ENCODE measurements at regions not wholly inside any gene's neighbourhood (a gene's known extent, or its start where the extent isn't known, plus 50 kb on each side); places are given as distances from the start of the nearest gene placed in this dataset.

DNA sequence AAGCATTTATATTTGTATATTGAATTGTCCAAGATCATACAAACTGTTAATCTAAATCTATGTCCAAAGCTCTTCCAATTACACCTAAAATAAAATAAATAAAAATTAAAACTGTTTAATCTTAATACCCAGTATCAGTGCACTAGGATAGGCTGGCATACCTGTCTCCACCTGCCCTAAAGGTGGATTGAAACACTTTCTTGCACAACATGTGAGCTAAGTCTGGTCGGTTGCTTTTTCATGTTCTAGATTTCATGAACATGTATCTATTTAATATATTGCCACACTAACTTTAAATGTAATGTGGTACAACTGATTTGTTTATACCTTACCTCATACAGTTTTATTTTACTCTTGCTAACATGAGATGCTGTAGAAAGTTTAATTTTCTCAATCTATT lies 193.0 kb downstream of the VGLL3 start:
- Histone ChIP-seq H3K4me1 (ENCODE audit: control insufficient read depth, insufficient read depth, low read length) (no peaks in the 10 kb centered on the region), H3K27me3 (ENCODE audit: control insufficient read depth, insufficient read depth, low read length) (no peaks in the 10 kb centered on the region), H3K27ac (ENCODE audit: low read length) (no peak overlapping the region), H3K4me3 (ENCODE audit: low read length) (no peak overlapping the region), H3K36me3 (ENCODE audit: control insufficient read depth, insufficient read depth, low read length) (no peaks in the 10 kb centered on the region), H3K9me3 (ENCODE audit: control insufficient read depth, insufficient read depth, low read length) (no peaks in the 10 kb centered on the region)
- WGBS (ENCODE audit: insufficient coverage, insufficient read length), result no CpG with 5 or more reads among the region's 1 CpG
- no peak for DNase-seq (ENCODE audit: low read depth, low spot score)

DNA sequence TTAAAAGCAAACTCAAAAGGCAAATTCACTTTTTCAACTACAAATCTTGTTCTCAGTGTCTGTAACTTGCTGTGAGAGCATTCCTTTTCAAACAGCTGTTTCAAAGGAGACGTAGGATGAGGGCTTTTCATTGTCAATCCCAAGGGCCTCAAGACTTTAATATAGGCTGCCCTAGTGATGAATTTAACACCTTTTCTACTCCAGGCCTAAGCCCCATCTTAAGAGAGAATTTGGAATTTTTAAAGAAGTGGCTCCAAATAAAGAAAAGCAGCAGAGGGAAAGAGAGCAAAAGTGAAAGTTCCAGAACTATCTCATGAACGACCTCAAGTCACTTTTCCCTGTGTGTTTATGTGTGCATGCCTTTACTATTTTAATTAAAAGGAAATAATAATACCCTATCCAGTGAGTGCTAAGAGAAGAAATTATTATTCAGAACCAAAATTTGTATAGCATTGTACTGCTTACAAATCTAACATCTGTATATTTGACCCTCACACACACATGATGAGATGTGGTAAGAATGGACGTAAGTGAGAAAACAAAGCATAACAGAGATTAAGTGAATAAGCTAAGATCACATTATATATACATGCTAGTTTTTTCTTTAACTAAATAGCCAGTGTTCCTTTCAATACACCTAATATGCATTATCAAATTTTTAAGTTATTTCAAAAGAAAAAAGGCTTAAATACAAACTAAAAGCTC lies 196.4 kb downstream of the VGLL3 start:
- Histone ChIP-seq H3K36me3 (ENCODE audit: control insufficient read depth, insufficient read depth, low read length) (no peaks in the 10 kb centered on the region), H3K4me1 (ENCODE audit: control insufficient read depth, insufficient read depth, low read length) (no peaks in the 10 kb centered on the region), H3K27me3 (ENCODE audit: control insufficient read depth, insufficient read depth, low read length) (no peaks in the 10 kb centered on the region), H3K4me3 (ENCODE audit: low read length) (no peak overlapping the region), H3K9me3 (ENCODE audit: control insufficient read depth, insufficient read depth, low read length) (no peaks in the 10 kb centered on the region), H3K27ac (ENCODE audit: low read length) (no peak overlapping the region)
- no CpG with 5 or more reads among the region's 3 CpGs for WGBS (ENCODE audit: insufficient coverage, insufficient read length)
- DNase-seq (ENCODE audit: low read depth, low spot score), result no peak

DNA sequence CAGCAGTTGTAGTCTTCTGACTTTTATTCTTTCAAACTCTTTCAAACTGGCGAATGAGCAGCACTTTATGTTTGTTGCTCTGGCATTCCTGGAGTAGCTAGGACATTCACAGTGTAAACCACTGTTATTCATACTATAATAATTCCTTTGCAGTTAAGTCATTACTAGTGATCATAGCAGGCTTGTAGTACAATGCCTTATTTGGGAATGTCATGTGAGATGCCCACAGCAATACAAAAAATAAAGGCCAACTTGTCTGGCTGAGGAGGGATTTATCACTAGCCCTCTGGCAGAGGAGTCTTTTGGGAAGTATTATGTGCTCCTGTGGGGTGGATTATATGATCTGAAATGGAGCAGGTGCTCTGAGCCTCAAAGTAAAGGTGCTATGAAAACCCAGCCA lies 197.2 kb downstream of the VGLL3 start:
- no peaks in the 10 kb centered on the region for H3K9me3 ChIP-seq (ENCODE audit: control insufficient read depth, insufficient read depth, low read length)
- H3K36me3 ChIP-seq (ENCODE audit: control insufficient read depth, insufficient read depth, low read length), result no peaks in the 10 kb centered on the region
- DNase-seq (ENCODE audit: low read depth, low spot score), result no peak
- no CpG with 5 or more reads among the region's 1 CpG for WGBS (ENCODE audit: insufficient coverage, insufficient read length)
- H3K27ac ChIP-seq (ENCODE audit: low read length), result no peak overlapping the region
- no peaks in the 10 kb centered on the region for H3K27me3 ChIP-seq (ENCODE audit: control insufficient read depth, insufficient read depth, low read length)
- no peaks in the 10 kb centered on the region for H3K4me1 ChIP-seq (ENCODE audit: control insufficient read depth, insufficient read depth, low read length)
- no peak overlapping the region for H3K4me3 ChIP-seq (ENCODE audit: low read length)

DNA sequence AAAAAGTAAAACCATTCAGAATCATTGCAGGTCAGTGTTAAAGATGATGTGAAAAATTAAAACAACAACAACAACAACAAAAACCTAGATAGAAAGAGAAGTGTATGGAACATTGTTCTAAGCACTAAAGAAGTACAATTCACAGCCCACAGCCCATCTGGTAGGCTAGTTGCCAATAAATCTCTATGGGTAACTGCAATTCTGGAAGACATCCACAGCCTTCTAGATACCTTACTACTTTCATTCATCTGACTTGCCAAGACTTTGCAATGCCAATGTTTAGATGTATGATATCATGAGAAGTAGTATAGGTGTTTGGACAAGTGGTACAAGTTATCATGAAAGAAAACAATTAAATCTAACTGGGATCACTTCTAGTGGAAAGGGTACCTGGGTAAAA lies 198.6 kb downstream of the VGLL3 start:
- no peak for DNase-seq (ENCODE audit: low read depth, low spot score)
- Histone ChIP-seq H3K9me3 (ENCODE audit: control insufficient read depth, insufficient read depth, low read length) (no peaks in the 10 kb centered on the region), H3K36me3 (ENCODE audit: control insufficient read depth, insufficient read depth, low read length) (no peaks in the 10 kb centered on the region), H3K27ac (ENCODE audit: low read length) (no peak overlapping the region), H3K4me3 (ENCODE audit: low read length) (no peak overlapping the region), H3K27me3 (ENCODE audit: control insufficient read depth, insufficient read depth, low read length) (no peaks in the 10 kb centered on the region), H3K4me1 (ENCODE audit: control insufficient read depth, insufficient read depth, low read length) (no peaks in the 10 kb centered on the region)

DNA sequence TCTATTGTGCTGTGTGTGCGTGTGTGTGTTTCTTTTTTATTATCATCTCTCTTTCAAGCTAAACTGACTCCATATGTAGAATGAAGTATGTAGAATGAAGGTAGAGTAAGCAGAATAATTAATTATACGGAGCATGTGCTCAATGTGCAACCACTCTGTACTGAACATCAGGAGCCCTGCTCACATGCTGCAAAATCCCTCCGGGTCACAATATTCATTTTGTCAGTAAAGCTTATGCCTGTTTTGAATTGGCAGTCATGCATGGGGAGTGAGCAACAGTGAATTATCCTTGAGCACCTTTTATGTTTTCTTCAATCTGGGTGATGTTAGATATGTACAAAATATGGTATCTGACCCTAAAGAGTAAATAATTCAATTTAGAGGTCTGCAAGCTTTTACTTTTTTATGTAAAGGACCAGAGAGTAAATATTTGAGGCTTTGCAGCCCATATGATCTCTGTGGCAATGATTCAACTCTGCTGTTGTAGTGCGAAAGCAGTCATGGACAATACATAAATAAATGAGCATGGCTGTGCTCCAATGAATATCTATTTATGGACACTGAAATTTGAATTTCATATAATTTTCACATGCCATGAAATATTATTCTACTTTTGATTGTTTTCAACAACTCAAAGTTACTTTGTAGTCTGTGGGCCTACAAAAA lies 199.9 kb downstream of the VGLL3 start:
- no peaks in the 10 kb centered on the region for H3K36me3 ChIP-seq (ENCODE audit: control insufficient read depth, insufficient read depth, low read length)

DNA sequence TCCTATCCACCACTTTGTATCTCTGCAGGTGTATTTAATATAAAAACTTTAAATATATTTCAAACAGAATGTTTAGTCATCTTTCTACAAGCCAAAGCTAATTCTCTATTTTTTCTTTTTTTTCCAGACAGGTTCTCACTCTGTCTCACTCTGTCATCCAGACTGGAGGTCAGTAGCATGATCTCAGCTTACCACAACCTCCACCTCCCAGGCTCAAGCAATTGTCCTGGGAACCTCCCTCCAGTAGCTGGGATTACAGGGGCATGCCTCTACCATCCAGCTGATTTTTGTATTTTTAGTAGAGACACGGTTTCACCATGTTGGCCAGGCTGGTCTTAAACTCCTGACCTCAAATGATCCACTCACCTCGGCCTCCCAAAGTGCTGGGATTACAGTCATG lies 202.6 kb downstream of the VGLL3 start:
- Histone ChIP-seq H3K4me3 (ENCODE audit: low read length) (no peak overlapping the region), H3K4me1 (ENCODE audit: control insufficient read depth, insufficient read depth, low read length) (no peaks in the 10 kb centered on the region), H3K27ac (ENCODE audit: low read length) (no peak overlapping the region), H3K27me3 (ENCODE audit: control insufficient read depth, insufficient read depth, low read length) (no peaks in the 10 kb centered on the region), H3K9me3 (ENCODE audit: control insufficient read depth, insufficient read depth, low read length) (no peaks in the 10 kb centered on the region), H3K36me3 (ENCODE audit: control insufficient read depth, insufficient read depth, low read length) (no peaks in the 10 kb centered on the region)
- no peak for DNase-seq (ENCODE audit: low read depth, low spot score)
- WGBS (ENCODE audit: insufficient coverage, insufficient read length), result no CpG with 5 or more reads among the region's 2 CpGs

More for the DNA sequence above, 199.9 kb downstream of the VGLL3 start:
- DNase-seq (ENCODE audit: low read depth, low spot score), result no peak
- Histone ChIP-seq H3K9me3 (ENCODE audit: control insufficient read depth, insufficient read depth, low read length) (no peaks in the 10 kb centered on the region), H3K27me3 (ENCODE audit: control insufficient read depth, insufficient read depth, low read length) (no peaks in the 10 kb centered on the region), H3K4me3 (ENCODE audit: low read length) (no peak overlapping the region), H3K4me1 (ENCODE audit: control insufficient read depth, insufficient read depth, low read length) (no peaks in the 10 kb centered on the region), H3K27ac (ENCODE audit: low read length) (no peak overlapping the region)
- no CpG with 5 or more reads among the region's 4 CpGs for WGBS (ENCODE audit: insufficient coverage, insufficient read length)

DNA sequence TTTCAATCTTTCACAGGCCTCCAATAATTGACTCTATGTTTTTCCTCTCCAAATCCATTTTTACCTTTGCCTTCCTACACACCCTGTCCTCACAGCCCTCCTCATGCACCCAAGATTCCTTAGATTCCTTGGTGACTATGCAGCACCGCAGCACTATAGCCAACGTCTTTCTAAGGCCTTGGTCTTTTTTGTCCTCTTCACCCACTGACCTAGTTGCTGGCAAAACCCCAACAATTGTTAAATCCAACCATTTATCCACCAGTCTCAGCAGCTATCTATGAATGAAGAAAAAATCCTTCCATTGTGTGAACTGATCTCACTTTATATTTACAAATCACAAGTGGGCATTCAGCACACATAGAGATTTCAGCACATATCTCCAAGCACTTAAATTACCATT lies 203.9 kb downstream of the VGLL3 start:
- no peaks in the 10 kb centered on the region for H3K36me3 ChIP-seq (ENCODE audit: control insufficient read depth, insufficient read depth, low read length)
- no peak for DNase-seq (ENCODE audit: low read depth, low spot score)
- H3K4me1 ChIP-seq (ENCODE audit: control insufficient read depth, insufficient read depth, low read length), result no peaks in the 10 kb centered on the region
- no peak overlapping the region for H3K4me3 ChIP-seq (ENCODE audit: low read length)
- H3K9me3 ChIP-seq (ENCODE audit: control insufficient read depth, insufficient read depth, low read length), result no peaks in the 10 kb centered on the region
- no CpG with 5 or more reads among the region's 2 CpGs for WGBS (ENCODE audit: insufficient coverage, insufficient read length)
- H3K27me3 ChIP-seq (ENCODE audit: control insufficient read depth, insufficient read depth, low read length), result no peaks in the 10 kb centered on the region
- H3K27ac ChIP-seq (ENCODE audit: low read length), result no peak overlapping the region

DNA sequence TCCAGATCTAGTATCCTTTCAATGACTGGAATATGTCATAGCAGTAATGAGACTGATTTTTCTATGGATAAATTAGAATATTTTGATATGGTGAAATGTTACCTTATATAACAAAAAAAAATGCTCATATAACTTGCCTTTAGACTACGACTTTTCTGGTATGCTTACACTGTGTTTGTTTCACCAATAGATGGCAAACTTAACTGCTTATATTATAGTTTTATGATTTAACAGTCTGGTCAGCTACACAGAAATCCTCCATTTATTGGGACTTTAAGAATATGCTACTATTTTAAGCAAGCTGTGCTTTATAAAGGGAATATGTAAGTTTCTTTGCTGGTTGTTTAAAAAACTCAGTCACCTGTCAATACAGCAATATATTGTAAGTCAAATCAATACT lies 205.6 kb downstream of the VGLL3 start:
- H3K9me3 ChIP-seq (ENCODE audit: control insufficient read depth, insufficient read depth, low read length), result no peaks in the 10 kb centered on the region
- DNase-seq (ENCODE audit: low read depth, low spot score), result no peak
- no peak overlapping the region for H3K4me3 ChIP-seq (ENCODE audit: low read length)
- no CpG with 5 or more reads among the region's 1 CpG for WGBS (ENCODE audit: insufficient coverage, insufficient read length)
- no peaks in the 10 kb centered on the region for H3K27me3 ChIP-seq (ENCODE audit: control insufficient read depth, insufficient read depth, low read length)
- H3K27ac ChIP-seq (ENCODE audit: low read length), result no peak overlapping the region
- H3K36me3 ChIP-seq (ENCODE audit: control insufficient read depth, insufficient read depth, low read length), result no peaks in the 10 kb centered on the region
- H3K4me1 ChIP-seq (ENCODE audit: control insufficient read depth, insufficient read depth, low read length), result no peaks in the 10 kb centered on the region

DNA sequence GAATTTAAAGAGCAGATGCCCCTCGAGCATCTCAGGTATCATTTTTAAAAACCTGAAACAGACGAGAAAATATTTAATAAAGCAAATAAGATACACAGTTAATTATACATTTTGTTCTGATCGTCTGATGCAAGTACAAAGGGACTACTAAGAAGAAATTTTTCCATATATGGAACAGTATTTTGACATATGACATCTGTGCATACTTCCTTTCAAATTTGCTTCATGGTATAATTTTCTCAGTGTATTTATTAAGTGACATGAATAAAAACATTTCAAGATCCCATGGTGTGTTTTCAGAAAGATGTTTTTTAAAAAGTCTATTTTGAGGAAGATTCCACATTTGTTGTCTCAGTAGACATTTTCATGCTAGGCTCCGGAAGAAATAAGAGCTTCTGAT lies 208.1 kb downstream of the VGLL3 start:
- no peaks in the 10 kb centered on the region for H3K4me1 ChIP-seq (ENCODE audit: control insufficient read depth, insufficient read depth, low read length)
- no peak overlapping the region for H3K27ac ChIP-seq (ENCODE audit: low read length)
- H3K36me3 ChIP-seq (ENCODE audit: control insufficient read depth, insufficient read depth, low read length), result no peaks in the 10 kb centered on the region
- no peaks in the 10 kb centered on the region for H3K27me3 ChIP-seq (ENCODE audit: control insufficient read depth, insufficient read depth, low read length)
- no peak overlapping the region for H3K4me3 ChIP-seq (ENCODE audit: low read length)
- H3K9me3 ChIP-seq (ENCODE audit: control insufficient read depth, insufficient read depth, low read length), result no peaks in the 10 kb centered on the region
- no peak for DNase-seq (ENCODE audit: low read depth, low spot score)
- WGBS (ENCODE audit: insufficient coverage, insufficient read length), result no CpG with 5 or more reads among the region's 4 CpGs

DNA sequence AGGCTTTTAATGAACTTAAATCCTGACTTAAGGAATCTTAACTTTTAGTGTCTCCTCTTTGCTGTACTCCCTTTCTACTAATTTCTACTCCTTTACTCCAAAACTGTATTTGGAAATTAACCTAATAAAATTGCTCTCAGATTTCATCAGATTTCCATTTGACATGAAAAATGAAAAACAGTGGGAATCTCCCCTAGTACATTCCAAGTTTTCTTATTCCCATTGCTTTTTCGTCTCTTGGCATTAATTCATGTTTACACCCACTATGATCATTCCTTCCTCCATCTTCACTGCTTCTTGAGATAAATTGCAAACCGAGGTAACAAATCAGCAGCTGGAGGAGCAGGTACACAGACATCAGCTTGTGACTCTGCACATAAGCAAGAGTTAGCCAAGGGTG lies 208.7 kb downstream of the VGLL3 start:
- no peaks in the 10 kb centered on the region for H3K36me3 ChIP-seq (ENCODE audit: control insufficient read depth, insufficient read depth, low read length)
- DNase-seq (ENCODE audit: low read depth, low spot score), result no peak
- no peak overlapping the region for H3K4me3 ChIP-seq (ENCODE audit: low read length)

DNA sequence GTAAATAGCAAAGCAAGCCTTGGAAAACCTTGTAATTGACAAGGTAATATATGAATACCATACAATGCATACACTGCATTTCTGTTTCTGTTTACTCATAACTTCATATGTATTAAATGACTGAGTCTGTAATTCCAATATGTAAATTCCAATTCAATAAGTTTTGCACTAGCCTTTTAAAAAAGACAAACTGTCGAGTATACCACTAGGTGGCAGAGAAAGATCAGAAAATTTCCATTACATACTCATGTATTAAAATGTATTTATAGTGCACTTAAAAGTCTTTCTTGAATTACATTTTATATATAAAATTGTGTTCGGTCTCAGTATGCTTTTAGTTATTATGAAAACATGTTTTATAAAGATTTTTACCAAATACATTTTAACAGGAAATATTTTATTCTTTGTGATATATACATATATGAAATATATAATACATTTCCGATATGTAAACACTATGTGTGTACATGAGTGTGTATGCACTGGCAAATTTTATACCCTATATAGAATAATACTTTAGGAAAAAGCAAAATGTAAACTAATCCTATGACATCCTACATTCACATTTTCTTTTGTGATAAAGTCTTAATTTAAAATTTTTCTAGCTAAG lies 216.8 kb downstream of the VGLL3 start:
- H3K27ac ChIP-seq (ENCODE audit: low read length), result no peak overlapping the region
- no peaks in the 10 kb centered on the region for H3K4me1 ChIP-seq (ENCODE audit: control insufficient read depth, insufficient read depth, low read length)
- WGBS (ENCODE audit: insufficient coverage, insufficient read length), result no CpG with 5 or more reads among the region's 3 CpGs
- H3K9me3 ChIP-seq (ENCODE audit: control insufficient read depth, insufficient read depth, low read length), result no peaks in the 10 kb centered on the region
- H3K4me3 ChIP-seq (ENCODE audit: low read length), result no peak overlapping the region
- H3K27me3 ChIP-seq (ENCODE audit: control insufficient read depth, insufficient read depth, low read length), result no peaks in the 10 kb centered on the region
- DNase-seq (ENCODE audit: low read depth, low spot score), result no peak
- no peaks in the 10 kb centered on the region for H3K36me3 ChIP-seq (ENCODE audit: control insufficient read depth, insufficient read depth, low read length)

More for the DNA sequence above, 208.7 kb downstream of the VGLL3 start:
- H3K4me1 ChIP-seq (ENCODE audit: control insufficient read depth, insufficient read depth, low read length), result no peaks in the 10 kb centered on the region
- H3K27me3 ChIP-seq (ENCODE audit: control insufficient read depth, insufficient read depth, low read length), result no peaks in the 10 kb centered on the region
- H3K27ac ChIP-seq (ENCODE audit: low read length), result no peak overlapping the region
- no CpG with 5 or more reads among the region's 2 CpGs for WGBS (ENCODE audit: insufficient coverage, insufficient read length)
- H3K9me3 ChIP-seq (ENCODE audit: control insufficient read depth, insufficient read depth, low read length), result no peaks in the 10 kb centered on the region
